ENCODE measurements at regions not wholly inside any gene's neighbourhood (a gene's known extent, or its start where the extent isn't known, plus 50 kb on each side); places are given as distances from the start of the nearest gene placed in this dataset.

- no peaks in the 10 kb centered on the region for H4K20me1 ChIP-seq (replicated peaks; ENCODE audit: insufficient read depth)
- no peaks in the 10 kb centered on the region for H3K27me3 ChIP-seq (ENCODE audit: insufficient read depth)
- no peak overlapping the region for H3K4me2 ChIP-seq
- H3K9me2 ChIP-seq (ENCODE audit: insufficient read depth), result no peaks in the 10 kb centered on the region; the same call in 1 of the 2 replicates
- DNase-seq (ENCODE audit: low spot score), result peak; percentile 82
- Mint-ChIP-seq H3K27me3 (ENCODE audit: insufficient read depth, low read depth, poor library complexity) (peaks cover 1% of the 10 kb centered on the region), H3K27ac (no peak overlapping the region), H3K4me3 (no peak overlapping the region), H3K9me3 (no peaks in the 10 kb centered on the region), H3K4me1 (no peaks in the 10 kb centered on the region), H3K36me3 (ENCODE audit: low read depth) (no peaks in the 10 kb centered on the region)
- H3F3A ChIP-seq (replicated peaks; ENCODE audit: low read depth), result no peaks in the 10 kb centered on the region
- no peaks in the 10 kb centered on the region for H3K4me1 ChIP-seq (ENCODE audit: insufficient read depth)
- no peak overlapping the region for H3K27ac ChIP-seq (ENCODE audit: low read depth)
- H3K79me2 ChIP-seq (replicated peaks; ENCODE audit: insufficient read depth), result no peaks in the 10 kb centered on the region
- no peak overlapping the region for H3K4me3 ChIP-seq
- no peak overlapping the region for H2AFZ ChIP-seq
- ATAC-seq, result peak; percentile 86
- TF ChIP-seq CREB1 (CRISPR knock-in tag; IDR thresholded peaks at IDR 0.05; ENCODE audit: low read depth) (no peak), ZNF331 (CRISPR knock-in tag; IDR thresholded peaks at IDR 0.05; ENCODE audit: low read depth) (no peak), POLR2AphosphoS5 (IDR thresholded peaks at IDR 0.05; ENCODE audit: low read depth) (no peak), ETS1 (IDR thresholded peaks at IDR 0.05) (no peak), ZNF462 (CRISPR knock-in tag; IDR thresholded peaks at IDR 0.05) (no peak), JUNB (IDR thresholded peaks at IDR 0.05; ENCODE audit: unreplicated experiment) (no peak), NANOG (IDR thresholded peaks at IDR 0.05; ENCODE audit: borderline replicate concordance) (no peak)
- TF ChIP-seq, protein P1, sequence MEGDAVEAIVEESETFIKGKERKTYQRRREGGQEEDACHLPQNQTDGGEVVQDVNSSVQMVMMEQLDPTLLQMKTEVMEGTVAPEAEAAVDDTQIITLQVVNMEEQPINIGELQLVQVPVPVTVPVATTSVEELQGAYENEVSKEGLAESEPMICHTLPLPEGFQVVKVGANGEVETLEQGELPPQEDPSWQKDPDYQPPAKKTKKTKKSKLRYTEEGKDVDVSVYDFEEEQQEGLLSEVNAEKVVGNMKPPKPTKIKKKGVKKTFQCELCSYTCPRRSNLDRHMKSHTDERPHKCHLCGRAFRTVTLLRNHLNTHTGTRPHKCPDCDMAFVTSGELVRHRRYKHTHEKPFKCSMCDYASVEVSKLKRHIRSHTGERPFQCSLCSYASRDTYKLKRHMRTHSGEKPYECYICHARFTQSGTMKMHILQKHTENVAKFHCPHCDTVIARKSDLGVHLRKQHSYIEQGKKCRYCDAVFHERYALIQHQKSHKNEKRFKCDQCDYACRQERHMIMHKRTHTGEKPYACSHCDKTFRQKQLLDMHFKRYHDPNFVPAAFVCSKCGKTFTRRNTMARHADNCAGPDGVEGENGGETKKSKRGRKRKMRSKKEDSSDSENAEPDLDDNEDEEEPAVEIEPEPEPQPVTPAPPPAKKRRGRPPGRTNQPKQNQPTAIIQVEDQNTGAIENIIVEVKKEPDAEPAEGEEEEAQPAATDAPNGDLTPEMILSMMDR (conservative IDR thresholded peaks at IDR 0.05; ENCODE audit: low read depth in 2 of 2), result peak; percentile 77 to 88
- no peaks in the 10 kb centered on the region for H3K36me3 ChIP-seq (ENCODE audit: insufficient read depth)
Observed at GRCh38 chr18:38545071-38545470, 979.5 kb upstream of the CELF4 start.

All from GM23338 (cell line).